ENCODE measurements at regions not wholly inside any gene's neighbourhood (a gene's known extent, or its start where the extent isn't known, plus 50 kb on each side); places are given as distances from the start of the nearest gene placed in this dataset.

GRCh38 chr13:29948791-29949190 lies 98.4 kb upstream of the UBL3 start:
- no peak for DNase-seq

GRCh38 chr13:29948244-29948643 lies 97.8 kb upstream of the UBL3 start:
- no peak for DNase-seq

- no peak for DNase-seq
Measured at GRCh38 chr13:29947839-29948238, 97.4 kb upstream of the UBL3 start.

- no peak for DNase-seq
Measured at GRCh38 chr13:29946093-29946492, 95.7 kb upstream of the UBL3 start.

GRCh38 chr13:29943686-29944085 lies 93.3 kb upstream of the UBL3 start:
- no peak for DNase-seq

- no peak for DNase-seq
Measured at GRCh38 chr13:29943273-29943672, 92.9 kb upstream of the UBL3 start.

GRCh38 chr13:29940715-29941114 lies 90.3 kb upstream of the UBL3 start:
- DNase-seq = no peak

- no peak for DNase-seq
Measured at GRCh38 chr13:29939158-29939557, 88.7 kb upstream of the UBL3 start.

GRCh38 chr13:29937841-29938240 lies 87.4 kb upstream of the UBL3 start:
- peak; percentile 19 for DNase-seq

- no peak for DNase-seq
Measured at GRCh38 chr13:29937379-29937778, 87.0 kb upstream of the UBL3 start.

- no peak for DNase-seq
Measured at GRCh38 chr13:29936956-29937355, 86.5 kb upstream of the UBL3 start.

- peak; percentile 16 for DNase-seq
Measured at GRCh38 chr13:29936051-29936813, 85.8 kb upstream of the UBL3 start.

GRCh38 chr13:29935309-29935981 lies 85.0 kb upstream of the UBL3 start:
- DNase-seq = peak; percentile 60

- no peak for DNase-seq
Measured at GRCh38 chr13:29934531-29935308, 84.3 kb upstream of the UBL3 start.

GRCh38 chr13:29933401-29933800 lies 83.0 kb upstream of the UBL3 start:
- DNase-seq = no peak

GRCh38 chr13:29931696-29932095 lies 81.3 kb upstream of the UBL3 start:
- no peak for DNase-seq

GRCh38 chr13:29929062-29929847 lies 78.8 kb upstream of the UBL3 start:
- DNase-seq = no peak

GRCh38 chr13:29926098-29926476 lies 75.7 kb upstream of the UBL3 start:
- DNase-seq = no peak

GRCh38 chr13:29925457-29926097 lies 75.2 kb upstream of the UBL3 start:
- no peak for DNase-seq

GRCh38 chr13:29924482-29925350 lies 74.3 kb upstream of the UBL3 start:
- no peak for DNase-seq
